Smooth muscle cell of the brain vasculature (primary cell): ENCODE measurements at regions not wholly inside any gene's neighbourhood (a gene's known extent, or its start where the extent isn't known, plus 50 kb on each side); places are given as distances from the start of the nearest gene placed in this dataset.
"Not testable (repeated sequence)": the region's sequence is repeated elsewhere in the genome, so short reads cannot be mapped to it uniquely, and the experiment has no call there.

Experiments
- DNase-seq: peaks from one replicate; pipeline ENCODE4 v3.0.0-alpha.2; 2012; ENCODE audit warnings: low read depth, low spot score

DNA sequence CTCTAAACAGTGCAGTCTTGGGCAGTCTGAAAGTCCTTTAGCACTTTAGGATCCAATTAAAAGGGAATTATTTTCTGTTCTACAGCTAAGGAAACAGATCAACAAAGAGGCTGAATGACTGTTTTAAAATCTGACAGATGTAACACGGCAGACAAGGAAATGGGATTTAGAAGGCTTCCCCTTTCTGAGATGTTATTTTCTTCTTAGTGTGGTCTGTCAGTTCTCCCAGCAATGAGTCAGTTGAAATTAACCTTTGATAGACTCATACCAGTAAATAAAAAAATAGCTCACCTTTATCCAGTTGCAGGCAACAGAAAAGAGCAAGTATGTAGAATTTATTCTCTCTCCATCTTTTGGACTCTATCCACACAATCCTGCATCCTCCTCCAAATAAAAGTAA, 98.1 kb downstream of the NEDD1 start:
- DNase-seq = no peak

- no peak for DNase-seq
Observed at GRCh38 chr12:97005646-97006045, 98.6 kb downstream of the NEDD1 start.

- no peak for DNase-seq
Observed at GRCh38 chr12:97006585-97006984, 99.5 kb downstream of the NEDD1 start.

DNA sequence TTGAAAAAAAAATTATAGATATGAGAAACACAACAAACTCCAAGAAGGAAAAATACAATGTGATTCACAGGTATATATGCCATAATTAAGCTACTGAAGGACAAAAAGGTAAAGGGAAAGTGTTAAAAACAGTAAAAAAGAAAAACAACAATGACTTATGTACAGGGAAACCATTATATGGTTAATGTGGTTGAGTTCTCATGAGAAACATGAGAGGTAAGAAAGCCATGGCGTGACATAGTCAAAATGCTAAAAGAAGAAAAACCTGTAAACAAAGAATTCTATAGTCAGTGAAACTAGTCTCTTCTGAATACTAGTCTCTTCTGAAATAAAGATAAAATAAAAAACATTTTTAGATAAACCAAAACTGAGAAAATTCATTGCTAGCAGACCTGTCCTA, 109.1 kb downstream of the NEDD1 start:
- DNase-seq = no peak

GRCh38 chr12:97017213-97017612, 110.2 kb downstream of the NEDD1 start:
- DNase-seq = no peak

- no peak for DNase-seq
Observed at GRCh38 chr12:97022536-97023230, 115.6 kb downstream of the NEDD1 start.

GRCh38 chr12:97024393-97024792, 117.3 kb downstream of the NEDD1 start:
- no peak for DNase-seq

DNA sequence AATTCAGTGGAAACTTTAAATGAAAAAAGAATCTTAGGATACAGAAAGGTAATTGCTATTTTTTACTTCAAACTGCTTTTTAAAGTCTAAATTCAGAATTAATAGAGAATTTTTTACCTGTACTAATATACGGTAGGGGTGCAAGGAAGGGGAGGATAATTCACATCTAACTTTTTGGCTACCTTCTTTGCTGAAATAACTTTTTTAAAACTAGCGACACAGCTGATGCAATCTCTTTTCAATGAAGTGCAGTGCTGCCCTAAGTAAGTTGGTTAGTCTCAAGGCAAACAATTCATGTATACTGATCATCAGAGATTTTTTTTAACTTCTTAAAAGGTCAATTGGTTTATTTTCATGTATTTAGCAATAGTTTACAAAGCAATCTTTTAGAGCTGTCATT, 119.8 kb downstream of the NEDD1 start:
- no peak for DNase-seq

GRCh38 chr12:97027482-97027881, 120.4 kb downstream of the NEDD1 start:
- DNase-seq = no peak

GRCh38 chr12:97038131-97038530, 131.1 kb downstream of the NEDD1 start:
- no peak for DNase-seq

DNA sequence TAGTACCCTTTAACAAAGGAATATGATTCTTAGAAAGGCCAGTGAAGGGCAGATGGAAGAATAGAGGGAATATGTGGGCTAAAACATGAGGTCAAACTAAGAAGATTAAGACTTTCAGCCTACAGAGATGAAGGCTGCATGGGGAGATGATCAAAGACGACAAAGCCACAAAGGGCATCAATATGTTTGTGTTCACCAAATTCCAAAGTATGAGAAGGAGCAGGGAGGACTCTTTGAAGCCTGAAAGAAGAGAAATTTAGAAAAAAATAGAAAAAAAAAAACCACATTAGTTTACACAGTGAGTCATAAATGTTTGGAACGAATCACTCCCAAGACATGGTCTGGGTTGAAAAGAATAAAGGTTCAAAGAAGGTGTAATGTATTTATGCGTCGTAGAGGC, 131.8 kb downstream of the NEDD1 start:
- no peak for DNase-seq

GRCh38 chr12:97046901-97047300, 139.8 kb downstream of the NEDD1 start:
- no peak for DNase-seq

DNA sequence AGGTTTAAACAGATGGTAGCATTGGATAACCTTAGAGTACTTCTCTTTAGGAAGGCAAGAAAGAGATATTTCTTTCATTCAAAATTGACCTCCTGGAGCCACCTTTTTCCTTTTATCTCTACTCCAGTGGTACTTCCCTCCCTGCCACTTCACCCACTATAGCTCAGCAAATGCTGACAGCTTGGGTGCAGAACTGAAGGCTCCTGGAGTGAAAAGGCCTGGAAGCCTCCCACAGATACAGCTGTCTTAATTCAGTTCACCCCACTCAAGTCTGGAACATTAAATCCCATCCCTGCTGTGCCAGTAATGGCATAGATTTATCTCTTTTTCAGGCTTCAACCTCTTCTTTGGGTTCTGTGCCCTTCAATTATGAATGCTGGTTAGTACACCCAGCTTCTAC, 140.3 kb downstream of the NEDD1 start:
- DNase-seq = no peak

DNA sequence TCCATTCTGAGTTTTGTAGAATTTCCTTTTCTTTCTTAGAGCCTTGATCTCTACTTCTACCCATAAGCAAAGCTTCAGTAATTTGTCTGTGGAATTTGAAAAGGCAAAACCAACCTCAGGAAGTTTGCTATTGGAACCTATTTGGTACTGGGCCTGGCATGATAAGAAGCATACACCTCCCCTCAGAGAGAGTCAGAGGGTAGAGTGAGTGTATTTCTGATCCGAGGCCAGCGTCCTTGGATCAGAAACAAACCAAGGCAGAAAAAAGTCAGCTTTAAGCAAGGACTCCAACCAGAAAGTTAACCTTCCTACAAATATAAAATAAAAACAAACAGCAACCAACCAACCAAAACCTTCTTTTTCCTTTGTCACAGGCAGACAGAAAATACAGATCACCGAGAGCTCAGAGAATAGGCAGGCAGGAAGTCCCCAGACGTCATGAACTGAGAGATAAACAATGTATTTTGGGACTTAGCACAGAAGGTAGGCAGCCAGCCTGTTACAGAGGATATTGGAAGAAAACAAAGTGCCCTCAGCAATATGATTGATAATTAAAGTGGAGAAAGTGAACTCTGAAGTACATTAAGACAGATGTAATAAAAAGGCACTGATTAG, 141.5 kb downstream of the NEDD1 start:
- no peak for DNase-seq

DNA sequence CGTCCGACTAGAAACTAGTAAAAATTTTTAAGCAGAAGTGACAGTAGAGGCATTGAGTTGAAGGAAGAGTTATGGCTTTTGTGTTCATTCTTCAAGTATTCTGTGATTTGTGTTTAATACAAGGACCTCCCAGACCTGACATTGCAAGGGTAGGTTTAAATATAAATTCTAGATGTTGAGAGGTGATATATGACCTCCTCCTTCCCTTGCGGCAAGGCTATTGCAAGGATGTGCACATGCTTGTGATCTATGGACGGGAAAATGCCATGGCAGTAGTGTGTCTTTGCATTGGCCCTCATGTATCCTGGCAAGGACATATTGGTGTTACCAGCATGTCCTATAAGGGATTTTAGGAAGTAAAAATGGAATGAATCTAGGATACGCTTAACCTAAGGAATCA, 143.5 kb downstream of the NEDD1 start:
- no peak for DNase-seq

- DNase-seq = no peak
Observed at GRCh38 chr12:97051341-97051740, 144.3 kb downstream of the NEDD1 start.

DNA sequence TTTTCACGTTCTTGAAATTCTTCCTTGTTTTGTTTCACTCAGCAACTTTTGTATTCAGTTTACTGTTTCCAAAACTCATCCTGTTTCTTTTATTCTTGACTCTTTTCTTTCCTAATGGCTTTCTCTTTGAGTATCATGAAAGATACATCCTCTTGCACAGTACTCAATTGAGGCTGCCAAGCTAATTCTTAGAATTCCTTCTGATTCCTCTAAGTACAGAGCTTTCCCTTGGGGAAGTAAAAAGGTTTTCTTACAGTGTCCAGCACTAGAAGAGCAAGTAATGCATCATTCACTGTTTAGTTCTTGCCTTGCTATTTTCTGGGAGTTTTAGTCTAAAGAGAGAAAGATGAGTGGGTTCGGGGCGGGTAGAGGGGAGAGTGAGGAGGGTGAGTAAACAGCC, 154.1 kb downstream of the NEDD1 start:
- DNase-seq = no peak

GRCh38 chr12:97063292-97063935, 156.4 kb downstream of the NEDD1 start:
- DNase-seq = no peak

DNA sequence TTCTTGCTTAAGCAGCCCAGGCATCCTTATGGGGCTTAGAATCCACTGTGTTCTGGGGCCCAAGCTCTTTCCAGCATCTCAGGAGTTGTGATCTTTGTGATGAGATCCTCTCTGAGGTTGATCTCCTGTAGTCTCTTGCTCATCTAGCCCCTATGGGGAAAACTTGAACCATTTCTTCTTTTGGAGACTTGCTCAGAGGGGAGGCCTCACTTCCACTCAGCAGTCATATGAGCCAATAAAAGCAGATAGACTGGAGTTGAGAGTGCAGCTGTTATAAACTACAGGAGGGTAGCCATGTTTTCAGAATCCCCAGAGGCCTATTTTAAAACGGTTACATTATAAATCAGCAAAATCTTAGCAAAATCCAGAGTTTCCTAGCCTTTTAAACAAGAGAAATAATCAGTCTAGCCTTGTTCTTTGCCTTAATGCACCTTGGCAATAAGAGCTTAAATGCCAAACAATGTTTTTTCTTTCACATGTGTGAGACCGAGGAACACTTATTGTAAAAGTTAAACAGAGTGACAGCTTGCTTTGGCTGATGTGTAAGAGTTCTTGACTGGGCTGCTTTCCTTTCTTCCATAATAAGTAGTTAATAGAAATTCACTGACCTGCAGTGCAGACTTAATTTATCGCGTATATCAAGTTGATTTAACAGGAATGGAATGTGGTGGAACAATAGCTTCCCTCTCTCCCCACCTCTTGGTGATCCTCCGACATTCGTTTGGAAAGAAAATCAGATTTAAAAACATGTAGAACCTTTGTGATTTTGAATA, 168.3 kb downstream of the NEDD1 start:
- DNase-seq = no peak

DNA sequence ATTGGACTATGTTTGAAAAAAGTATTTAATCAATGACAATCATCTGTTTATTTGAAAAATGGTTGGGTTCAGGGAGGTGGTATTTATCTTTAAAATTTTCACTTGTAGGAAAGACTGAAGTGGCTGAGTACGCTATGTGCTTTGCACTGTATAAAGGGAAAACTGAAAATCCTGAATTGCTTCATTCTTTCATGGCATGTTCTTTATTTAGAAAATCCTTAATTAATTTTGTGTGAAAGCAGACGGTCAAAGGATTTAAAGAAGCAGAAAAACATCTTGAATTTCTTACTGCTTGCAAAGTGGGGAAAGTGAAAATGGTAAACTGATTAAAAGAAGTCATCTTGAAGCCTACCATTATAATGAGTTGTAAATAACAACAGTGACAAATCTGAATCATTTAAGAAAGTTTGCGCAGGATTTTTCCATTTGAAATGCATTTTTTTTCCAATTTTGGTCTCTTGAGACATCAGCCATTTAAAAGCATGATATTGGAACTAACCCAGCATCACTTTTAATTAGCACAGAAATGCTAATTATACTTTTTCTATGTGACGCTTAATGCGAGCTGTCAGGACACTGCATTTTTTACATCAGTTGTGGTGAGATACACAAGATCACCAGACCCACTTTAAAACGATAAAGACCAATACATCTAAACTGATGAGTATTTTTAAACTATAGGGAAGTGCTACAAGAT, 169.0 kb downstream of the NEDD1 start:
- no peak for DNase-seq

DNA sequence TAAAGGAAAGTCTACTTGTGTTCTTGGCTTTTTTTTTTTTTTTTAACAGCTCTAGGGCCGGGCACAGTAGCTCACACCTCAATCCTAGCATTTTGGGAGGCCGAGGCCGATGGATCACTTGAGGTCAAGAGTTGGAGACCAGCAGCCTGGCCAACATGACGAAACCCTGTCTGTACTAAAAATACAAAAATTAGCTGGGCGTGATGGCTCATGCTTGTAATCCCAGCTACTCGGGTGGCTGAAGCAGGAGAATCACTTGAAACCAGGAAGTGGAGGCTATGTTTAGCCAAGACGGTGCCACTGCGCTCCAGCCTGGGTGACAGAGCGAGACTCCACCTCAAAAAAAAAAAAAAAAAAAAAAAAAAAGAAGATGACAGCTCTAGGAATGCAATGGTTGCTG, 169.9 kb downstream of the NEDD1 start:
- not testable (repeated sequence) for DNase-seq

- no peak for DNase-seq
Observed at GRCh38 chr12:97082029-97082428, 175.0 kb downstream of the NEDD1 start.
